ENCODE measurements at regions not wholly inside any gene's neighbourhood (a gene's known extent, or its start where the extent isn't known, plus 50 kb on each side); places are given as distances from the start of the nearest gene placed in this dataset.

DNA sequence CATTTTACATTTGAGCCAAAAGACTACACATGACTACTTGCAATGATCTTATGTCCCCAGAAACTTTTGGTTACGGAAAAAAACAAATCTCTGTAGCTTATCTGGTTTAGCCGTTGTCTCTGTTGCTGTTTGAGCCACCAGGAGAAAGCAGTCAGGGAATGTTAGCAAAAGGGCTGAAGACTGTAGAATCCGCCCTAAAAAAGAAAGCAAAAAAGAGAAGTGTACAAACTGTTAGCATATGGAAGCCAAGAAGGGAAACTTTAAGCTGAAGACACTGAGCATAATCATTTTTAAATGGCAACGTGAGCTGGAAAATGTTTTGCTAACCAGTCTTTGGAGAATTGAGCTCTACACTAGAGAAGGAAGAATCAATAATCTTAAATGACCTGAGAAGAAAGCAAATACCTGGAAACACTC lies 69.9 kb upstream of the MYLIP start:
- intact Hi-C loops (cut with micrococcal nuclease; ENCODE audit: unreplicated experiment): no loop called here
- no TSS peak for BruUV-seq (replicated peaks)
- Histone ChIP-seq H3K4me2 (ENCODE audit: low read length) (no peak overlapping the region), H3K4me3 (ENCODE audit: low read depth, low read length, poor library complexity, severe bottlenecking) (no peak overlapping the region), H4K20me1 (ENCODE audit: insufficient read depth, low read length) (no peaks in the 10 kb centered on the region), H3K9me2 (ENCODE audit: insufficient read depth, low read length) (no peaks in the 10 kb centered on the region), H3K27ac (ENCODE audit: low read depth, low read length, poor library complexity, severe bottlenecking) (no peak overlapping the region), H3K36me3 (ENCODE audit: insufficient read depth, low read length) (no peaks in the 10 kb centered on the region), H3K79me2 (ENCODE audit: insufficient read depth, low read depth, low read length) (no peaks in the 10 kb centered on the region), H2AFZ (ENCODE audit: low read length) (peak overlapping the region; percentile 36; the same call in 1 of the 2 replicates), H3K9me3 (ENCODE audit: low read length) (no peaks in the 10 kb centered on the region), H3K4me1 (ENCODE audit: insufficient read depth, low read length, poor library complexity, severe bottlenecking) (no peaks in the 10 kb centered on the region)
- ChIA-PET POLR2A (interaction anchor here (0.7 to 1.5 kb wide), 2 partner anchors 12 to 216 kb away, joined by 3 to 4 read pairs; no protein-coding TSS in a partner anchor), CTCF (ENCODE audit: unreplicated experiment) (no interaction called here)
- DNase-seq (ENCODE audit: low spot score): no peak
- TF ChIP-seq, protein P1, sequence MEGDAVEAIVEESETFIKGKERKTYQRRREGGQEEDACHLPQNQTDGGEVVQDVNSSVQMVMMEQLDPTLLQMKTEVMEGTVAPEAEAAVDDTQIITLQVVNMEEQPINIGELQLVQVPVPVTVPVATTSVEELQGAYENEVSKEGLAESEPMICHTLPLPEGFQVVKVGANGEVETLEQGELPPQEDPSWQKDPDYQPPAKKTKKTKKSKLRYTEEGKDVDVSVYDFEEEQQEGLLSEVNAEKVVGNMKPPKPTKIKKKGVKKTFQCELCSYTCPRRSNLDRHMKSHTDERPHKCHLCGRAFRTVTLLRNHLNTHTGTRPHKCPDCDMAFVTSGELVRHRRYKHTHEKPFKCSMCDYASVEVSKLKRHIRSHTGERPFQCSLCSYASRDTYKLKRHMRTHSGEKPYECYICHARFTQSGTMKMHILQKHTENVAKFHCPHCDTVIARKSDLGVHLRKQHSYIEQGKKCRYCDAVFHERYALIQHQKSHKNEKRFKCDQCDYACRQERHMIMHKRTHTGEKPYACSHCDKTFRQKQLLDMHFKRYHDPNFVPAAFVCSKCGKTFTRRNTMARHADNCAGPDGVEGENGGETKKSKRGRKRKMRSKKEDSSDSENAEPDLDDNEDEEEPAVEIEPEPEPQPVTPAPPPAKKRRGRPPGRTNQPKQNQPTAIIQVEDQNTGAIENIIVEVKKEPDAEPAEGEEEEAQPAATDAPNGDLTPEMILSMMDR (conservative IDR thresholded peaks at IDR 0.05; ENCODE audit: low read length): no peak
- TF ChIP-seq EZH2phosphoT487 (IDR thresholded peaks at IDR 0.05; ENCODE audit: borderline replicate concordance, low read depth, low read length): no peak

DNA sequence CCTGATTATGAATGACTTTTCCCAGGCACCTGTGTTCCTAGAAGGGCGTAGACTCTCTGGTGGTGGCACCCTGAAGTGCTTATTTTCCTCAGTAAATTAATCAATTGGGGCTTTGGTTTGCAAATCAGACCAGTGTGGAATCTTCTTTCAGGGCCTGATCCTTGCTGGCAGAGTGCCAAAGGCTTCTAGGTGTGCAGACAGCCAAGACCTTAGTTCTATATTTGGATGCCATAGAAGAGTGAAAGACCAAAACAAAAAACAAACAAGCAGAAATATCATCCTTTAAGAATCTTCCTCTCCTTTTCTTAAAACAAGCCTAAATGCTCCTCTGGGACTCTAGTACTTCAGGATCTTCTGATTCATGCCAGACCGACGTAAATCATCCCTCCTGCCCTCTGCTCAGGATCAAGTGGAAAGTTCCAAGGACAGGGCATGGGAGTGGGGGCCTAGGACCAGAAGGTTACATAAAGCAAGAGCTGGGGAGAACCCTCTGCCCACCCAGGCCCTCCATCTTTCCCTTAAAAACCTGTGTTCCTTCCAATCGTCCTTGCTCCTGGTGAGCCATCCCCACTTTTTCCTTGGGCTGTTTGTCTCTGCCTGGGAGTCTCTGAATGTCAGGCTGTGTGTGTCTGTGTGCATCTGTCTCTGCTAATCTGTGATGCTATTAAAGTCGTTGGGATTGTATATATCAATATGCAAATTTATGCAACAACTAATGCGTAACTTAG lies 70.5 kb upstream of the MYLIP start:
- intact Hi-C loops (cut with micrococcal nuclease; ENCODE audit: unreplicated experiment): no loop called here
- H3K27ac ChIP-seq (ENCODE audit: low read depth, low read length, poor library complexity, severe bottlenecking): no peak overlapping the region
- POLR2A ChIA-PET: interaction anchor here (1.5 kb wide), 1 partner anchor 11 kb away, joined by 4 read pairs; no protein-coding TSS in a partner anchor
- H3K9me2 ChIP-seq (ENCODE audit: insufficient read depth, low read length): no peaks in the 10 kb centered on the region
- no peaks in the 10 kb centered on the region for H3K9me3 ChIP-seq (ENCODE audit: low read length)
- no peaks in the 10 kb centered on the region for H3K36me3 ChIP-seq (ENCODE audit: insufficient read depth, low read length)
- no peaks in the 10 kb centered on the region for H3K4me1 ChIP-seq (ENCODE audit: insufficient read depth, low read length, poor library complexity, severe bottlenecking)
- no TSS peak for BruUV-seq (replicated peaks)
- peak overlapping the region; percentile 36; the same call in 1 of the 2 replicates for H2AFZ ChIP-seq (ENCODE audit: low read length)
- TF ChIP-seq EZH2phosphoT487 (IDR thresholded peaks at IDR 0.05; ENCODE audit: borderline replicate concordance, low read depth, low read length): no peak
- TF ChIP-seq, protein P1 (conservative IDR thresholded peaks at IDR 0.05; ENCODE audit: low read length): no peak
- CTCF ChIA-PET (ENCODE audit: unreplicated experiment): no interaction called here
- no peak for DNase-seq (ENCODE audit: low spot score)
- no peak overlapping the region for H3K4me3 ChIP-seq (ENCODE audit: low read depth, low read length, poor library complexity, severe bottlenecking)
- H3K79me2 ChIP-seq (ENCODE audit: insufficient read depth, low read depth, low read length): no peaks in the 10 kb centered on the region
- H3K4me2 ChIP-seq (ENCODE audit: low read length): no peak overlapping the region
- H4K20me1 ChIP-seq (ENCODE audit: insufficient read depth, low read length): no peaks in the 10 kb centered on the region

DNA sequence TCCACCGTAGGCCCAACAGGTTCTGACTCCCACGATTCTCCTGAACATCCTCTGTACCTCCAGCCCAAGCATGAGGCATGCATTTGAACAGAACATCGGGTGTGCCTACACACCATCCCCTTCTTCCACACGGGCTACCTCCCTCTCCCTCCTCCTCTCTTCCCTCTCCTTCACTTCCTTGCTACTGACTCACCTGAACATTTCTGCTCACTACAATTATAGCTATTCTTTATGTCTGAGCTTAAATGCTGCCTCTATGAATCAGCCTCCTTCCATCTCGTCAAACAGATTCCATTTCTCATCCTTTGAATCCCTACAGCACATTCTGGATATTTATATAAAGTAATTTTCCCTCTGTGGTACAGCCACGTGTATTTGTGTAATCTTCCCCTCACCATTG lies 71.4 kb upstream of the MYLIP start:
- POLR2A ChIA-PET: interaction anchor here (0.6 kb wide), 1 partner anchor 895 kb away, joined by 3 read pairs; no protein-coding TSS in a partner anchor
- Histone ChIP-seq H3K4me1 (ENCODE audit: insufficient read depth, low read length, poor library complexity, severe bottlenecking) (no peaks in the 10 kb centered on the region), H3K9me3 (ENCODE audit: low read length) (no peaks in the 10 kb centered on the region), H3K4me2 (ENCODE audit: low read length) (no peak overlapping the region), H3K4me3 (ENCODE audit: low read depth, low read length, poor library complexity, severe bottlenecking) (no peak overlapping the region), H3K27ac (ENCODE audit: low read depth, low read length, poor library complexity, severe bottlenecking) (no peak overlapping the region), H4K20me1 (ENCODE audit: insufficient read depth, low read length) (no peaks in the 10 kb centered on the region), H3K79me2 (ENCODE audit: insufficient read depth, low read depth, low read length) (no peaks in the 10 kb centered on the region), H2AFZ (ENCODE audit: low read length) (no peak overlapping the region), H3K36me3 (ENCODE audit: insufficient read depth, low read length) (no peaks in the 10 kb centered on the region), H3K9me2 (ENCODE audit: insufficient read depth, low read length) (no peaks in the 10 kb centered on the region)
- TF ChIP-seq EZH2phosphoT487 (IDR thresholded peaks at IDR 0.05; ENCODE audit: borderline replicate concordance, low read depth, low read length): no peak
- TF ChIP-seq, protein P1 (conservative IDR thresholded peaks at IDR 0.05; ENCODE audit: low read length): no peak
- BruUV-seq (replicated peaks): no TSS peak
- CTCF ChIA-PET (ENCODE audit: unreplicated experiment): no interaction called here
- DNase-seq (ENCODE audit: low spot score): no peak
- intact Hi-C loops (cut with micrococcal nuclease; ENCODE audit: unreplicated experiment): no loop called here

All from OCI-LY7 (cell line).